PC-3 (cell line): ENCODE measurements at regions not wholly inside any gene's neighbourhood (a gene's known extent, or its start where the extent isn't known, plus 50 kb on each side); places are given as distances from the start of the nearest gene placed in this dataset.

ENCODE experiments used
- EZH2 ChIP-seq: fragments of 300-600 bp; sonication (generic); IDR thresholded peaks from one replicate; pipeline ENCODE4 v1.6.1; 2017; ENCODE audit warnings: antibody characterized with exemption, mild to moderate bottlenecking, low read length; ENCODE audit not compliant: unreplicated experiment
- EZH2phosphoT487 ChIP-seq: fragments of 300-600 bp; sonication (generic); IDR thresholded peaks from 2 replicates; pipeline ENCODE4 v1.6.1; 2018; ENCODE audit warnings: mild to moderate bottlenecking, antibody characterized with exemption, low read length, borderline replicate concordance
- TF ChIP-seq, protein P1 (sequence below): fragments of 300-600 bp; sonication (generic); conservative IDR thresholded peaks from 2 replicates; pipeline ENCODE4 v1.5.1; 2017; ENCODE audit warnings: antibody characterized with exemption, low read depth, mild to moderate bottlenecking, low read length

DNA sequence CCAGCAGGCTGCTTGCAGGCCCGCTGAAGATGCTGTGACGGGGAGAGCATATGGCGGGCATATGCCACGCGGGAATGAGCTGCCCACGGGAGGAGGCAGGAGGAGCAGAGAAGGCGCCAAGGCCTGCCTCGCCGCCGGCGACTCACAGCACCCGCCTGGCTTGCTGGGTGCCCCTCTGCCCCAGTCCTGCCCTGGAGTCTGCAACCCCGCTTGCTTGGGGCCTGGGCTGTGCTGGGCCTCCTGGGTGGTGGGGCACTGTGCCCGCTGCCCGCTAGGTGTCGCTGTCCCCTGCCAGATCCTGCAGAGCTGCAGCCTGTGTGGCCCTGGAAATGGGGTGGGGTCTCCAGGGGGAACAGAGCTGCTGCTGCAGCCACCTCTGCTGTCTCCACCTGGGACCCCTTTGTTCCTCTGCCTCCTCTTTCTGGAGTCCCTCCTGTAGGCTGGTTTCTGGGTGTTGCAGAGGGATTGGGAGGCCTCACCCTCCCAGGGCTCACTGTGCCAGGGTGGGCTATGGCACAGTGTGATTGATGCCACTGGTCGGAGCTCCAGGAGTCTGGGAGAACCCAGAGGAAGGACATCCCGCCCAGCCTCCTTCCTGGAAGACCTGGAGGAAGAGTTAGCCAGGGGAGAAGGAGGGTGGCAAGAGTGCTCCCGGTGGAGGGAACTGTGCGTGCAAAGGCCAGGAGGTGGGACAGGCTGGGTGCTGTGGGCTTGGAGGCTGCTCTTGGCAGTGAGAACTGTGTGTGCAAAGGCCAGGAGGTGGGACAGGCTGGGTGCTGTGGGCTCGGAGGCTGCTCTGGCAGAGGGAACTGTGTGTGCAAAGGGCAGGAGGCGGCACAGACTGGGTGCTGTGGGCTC, 141.0 kb upstream of the CIBAR2 start:
- TF ChIP-seq, protein P1, sequence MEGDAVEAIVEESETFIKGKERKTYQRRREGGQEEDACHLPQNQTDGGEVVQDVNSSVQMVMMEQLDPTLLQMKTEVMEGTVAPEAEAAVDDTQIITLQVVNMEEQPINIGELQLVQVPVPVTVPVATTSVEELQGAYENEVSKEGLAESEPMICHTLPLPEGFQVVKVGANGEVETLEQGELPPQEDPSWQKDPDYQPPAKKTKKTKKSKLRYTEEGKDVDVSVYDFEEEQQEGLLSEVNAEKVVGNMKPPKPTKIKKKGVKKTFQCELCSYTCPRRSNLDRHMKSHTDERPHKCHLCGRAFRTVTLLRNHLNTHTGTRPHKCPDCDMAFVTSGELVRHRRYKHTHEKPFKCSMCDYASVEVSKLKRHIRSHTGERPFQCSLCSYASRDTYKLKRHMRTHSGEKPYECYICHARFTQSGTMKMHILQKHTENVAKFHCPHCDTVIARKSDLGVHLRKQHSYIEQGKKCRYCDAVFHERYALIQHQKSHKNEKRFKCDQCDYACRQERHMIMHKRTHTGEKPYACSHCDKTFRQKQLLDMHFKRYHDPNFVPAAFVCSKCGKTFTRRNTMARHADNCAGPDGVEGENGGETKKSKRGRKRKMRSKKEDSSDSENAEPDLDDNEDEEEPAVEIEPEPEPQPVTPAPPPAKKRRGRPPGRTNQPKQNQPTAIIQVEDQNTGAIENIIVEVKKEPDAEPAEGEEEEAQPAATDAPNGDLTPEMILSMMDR = peak; percentile 88
- TF ChIP-seq EZH2 (no peak), EZH2phosphoT487 (no peak)
